OCI-LY1 (cell line): ENCODE measurements at regions not wholly inside any gene's neighbourhood (a gene's known extent, or its start where the extent isn't known, plus 50 kb on each side); places are given as distances from the start of the nearest gene placed in this dataset.

Source experiments
- EZH2 ChIP-seq: fragments of 200-600 bp; sonication (generic), shearing (Covaris generic); IDR thresholded peaks from 2 replicates; pipeline ENCODE4 v1.8.0; 2017; ENCODE audit warnings: borderline replicate concordance, mixed run types, mild to moderate bottlenecking, antibody characterized with exemption, low read length, moderate library complexity, mixed read lengths
- TF ChIP-seq, protein P1 (sequence below): fragments of 200-600 bp; sonication (generic), shearing (Covaris generic); IDR thresholded peaks from 2 replicates; pipeline ENCODE4 v1.5.1; 2017; ENCODE audit warnings: mild to moderate bottlenecking, antibody characterized with exemption, low read length, moderate library complexity, mixed read lengths

DNA sequence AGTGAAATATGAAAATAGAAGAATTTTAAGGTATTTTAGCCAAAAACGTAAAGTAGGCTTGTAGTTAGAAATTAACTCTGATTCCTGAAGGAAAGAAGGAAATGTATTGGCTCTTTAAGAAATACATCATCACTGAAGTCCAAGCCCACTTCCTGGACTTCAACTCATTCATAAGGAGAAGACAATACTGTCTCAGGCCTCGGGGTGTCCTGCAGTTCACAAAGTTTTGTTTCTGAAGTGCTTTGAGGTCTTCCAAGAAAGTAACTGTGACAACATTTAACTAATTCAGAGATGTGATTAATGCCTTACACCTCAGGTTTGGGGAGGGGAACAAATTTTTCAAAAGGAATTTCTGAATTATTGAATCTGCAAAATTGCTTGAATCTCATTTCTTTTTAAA is 65.8 kb upstream of the STARD13 start:
- no peak for TF ChIP-seq EZH2
- TF ChIP-seq, protein P1, sequence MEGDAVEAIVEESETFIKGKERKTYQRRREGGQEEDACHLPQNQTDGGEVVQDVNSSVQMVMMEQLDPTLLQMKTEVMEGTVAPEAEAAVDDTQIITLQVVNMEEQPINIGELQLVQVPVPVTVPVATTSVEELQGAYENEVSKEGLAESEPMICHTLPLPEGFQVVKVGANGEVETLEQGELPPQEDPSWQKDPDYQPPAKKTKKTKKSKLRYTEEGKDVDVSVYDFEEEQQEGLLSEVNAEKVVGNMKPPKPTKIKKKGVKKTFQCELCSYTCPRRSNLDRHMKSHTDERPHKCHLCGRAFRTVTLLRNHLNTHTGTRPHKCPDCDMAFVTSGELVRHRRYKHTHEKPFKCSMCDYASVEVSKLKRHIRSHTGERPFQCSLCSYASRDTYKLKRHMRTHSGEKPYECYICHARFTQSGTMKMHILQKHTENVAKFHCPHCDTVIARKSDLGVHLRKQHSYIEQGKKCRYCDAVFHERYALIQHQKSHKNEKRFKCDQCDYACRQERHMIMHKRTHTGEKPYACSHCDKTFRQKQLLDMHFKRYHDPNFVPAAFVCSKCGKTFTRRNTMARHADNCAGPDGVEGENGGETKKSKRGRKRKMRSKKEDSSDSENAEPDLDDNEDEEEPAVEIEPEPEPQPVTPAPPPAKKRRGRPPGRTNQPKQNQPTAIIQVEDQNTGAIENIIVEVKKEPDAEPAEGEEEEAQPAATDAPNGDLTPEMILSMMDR = no peak
